GM23338 (cell line): ENCODE measurements at regions not wholly inside any gene's neighbourhood (a gene's known extent, or its start where the extent isn't known, plus 50 kb on each side); places are given as distances from the start of the nearest gene placed in this dataset.

ENCODE experiments used
- CREB1 ChIP-seq: fragments of 250-450 bp; sonication (Bioruptor Pico); IDR thresholded peaks from 2 replicates; pipeline ENCODE4 v1.5.0; 2020; ENCODE audit warnings: low read depth, mild to moderate bottlenecking, moderate library complexity
- EZH2 ChIP-seq: fragments of 200-600 bp; sonication (generic); IDR thresholded peaks from one replicate; pipeline ENCODE4 v1.8.0; 2017; ENCODE audit warnings: antibody characterized with exemption, mild to moderate bottlenecking, low read depth; ENCODE audit not compliant: unreplicated experiment
- EZH2phosphoT487 ChIP-seq: fragments of 200-600 bp; sonication (generic); IDR thresholded peaks from one replicate; pipeline ENCODE4 v1.8.1; 2018; ENCODE audit warnings: antibody characterized with exemption; ENCODE audit not compliant: unreplicated experiment
- JUNB ChIP-seq: IDR thresholded peaks from one replicate; pipeline ENCODE4 v1.6.1; 2016; ENCODE audit warnings: antibody characterized with exemption; ENCODE audit not compliant: unreplicated experiment
- POLR2AphosphoS5 ChIP-seq: IDR thresholded peaks from 2 replicates; pipeline ENCODE4 v1.6.1; 2016; ENCODE audit warnings: antibody characterized with exemption, low read depth
- REST ChIP-seq: IDR thresholded peaks from one replicate; pipeline ENCODE4 v1.6.1; 2018; ENCODE audit warnings: antibody characterized with exemption; ENCODE audit not compliant: unreplicated experiment
- ZNF114 ChIP-seq: fragments of 250-450 bp; sonication (Bioruptor Pico); IDR thresholded peaks from 2 replicates; pipeline ENCODE4 v1.5.0; 2020; ENCODE audit warnings: mild to moderate bottlenecking, moderate library complexity
- ZNF331 ChIP-seq: fragments of 250-450 bp; sonication (Bioruptor Pico); IDR thresholded peaks from 2 replicates; pipeline ENCODE4 v1.5.0; 2020; ENCODE audit warnings: low read depth, mild to moderate bottlenecking, moderate library complexity
- TF ChIP-seq, protein P1 (sequence below), 2 experiments: fragments of 200-600 bp in 1 of 2; sonication (generic) in 1 of 2; conservative IDR thresholded peaks; 2 replicates each; pipeline versions ENCODE4 v1.5.1 to v1.6.1; 2016 to 2017; ENCODE audit warnings: antibody characterized with exemption in 2 of 2, low read depth in 2 of 2, mild to moderate bottlenecking in 2 of 2, moderate library complexity in 1 of 2
- TF ChIP-seq, protein P2 (sequence below): IDR thresholded peaks from 2 replicates; pipeline ENCODE4 v1.6.1; 2016; ENCODE audit warnings: antibody characterized with exemption

- TF ChIP-seq, protein P1, sequence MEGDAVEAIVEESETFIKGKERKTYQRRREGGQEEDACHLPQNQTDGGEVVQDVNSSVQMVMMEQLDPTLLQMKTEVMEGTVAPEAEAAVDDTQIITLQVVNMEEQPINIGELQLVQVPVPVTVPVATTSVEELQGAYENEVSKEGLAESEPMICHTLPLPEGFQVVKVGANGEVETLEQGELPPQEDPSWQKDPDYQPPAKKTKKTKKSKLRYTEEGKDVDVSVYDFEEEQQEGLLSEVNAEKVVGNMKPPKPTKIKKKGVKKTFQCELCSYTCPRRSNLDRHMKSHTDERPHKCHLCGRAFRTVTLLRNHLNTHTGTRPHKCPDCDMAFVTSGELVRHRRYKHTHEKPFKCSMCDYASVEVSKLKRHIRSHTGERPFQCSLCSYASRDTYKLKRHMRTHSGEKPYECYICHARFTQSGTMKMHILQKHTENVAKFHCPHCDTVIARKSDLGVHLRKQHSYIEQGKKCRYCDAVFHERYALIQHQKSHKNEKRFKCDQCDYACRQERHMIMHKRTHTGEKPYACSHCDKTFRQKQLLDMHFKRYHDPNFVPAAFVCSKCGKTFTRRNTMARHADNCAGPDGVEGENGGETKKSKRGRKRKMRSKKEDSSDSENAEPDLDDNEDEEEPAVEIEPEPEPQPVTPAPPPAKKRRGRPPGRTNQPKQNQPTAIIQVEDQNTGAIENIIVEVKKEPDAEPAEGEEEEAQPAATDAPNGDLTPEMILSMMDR (conservative IDR thresholded peaks at IDR 0.05; ENCODE audit: low read depth in 2 of 2), result no peak
- no peak for TF ChIP-seq POLR2AphosphoS5
- no peak for TF ChIP-seq EZH2
- no peak for TF ChIP-seq EZH2phosphoT487
- TF ChIP-seq ZNF114 (CRISPR knock-in tag), result no peak
- TF ChIP-seq, protein P2, sequence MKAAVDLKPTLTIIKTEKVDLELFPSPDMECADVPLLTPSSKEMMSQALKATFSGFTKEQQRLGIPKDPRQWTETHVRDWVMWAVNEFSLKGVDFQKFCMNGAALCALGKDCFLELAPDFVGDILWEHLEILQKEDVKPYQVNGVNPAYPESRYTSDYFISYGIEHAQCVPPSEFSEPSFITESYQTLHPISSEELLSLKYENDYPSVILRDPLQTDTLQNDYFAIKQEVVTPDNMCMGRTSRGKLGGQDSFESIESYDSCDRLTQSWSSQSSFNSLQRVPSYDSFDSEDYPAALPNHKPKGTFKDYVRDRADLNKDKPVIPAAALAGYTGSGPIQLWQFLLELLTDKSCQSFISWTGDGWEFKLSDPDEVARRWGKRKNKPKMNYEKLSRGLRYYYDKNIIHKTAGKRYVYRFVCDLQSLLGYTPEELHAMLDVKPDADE, result no peak
- no peak for TF ChIP-seq CREB1 (CRISPR knock-in tag)
- TF ChIP-seq REST, result no peak
- TF ChIP-seq JUNB, result no peak
- no peak for TF ChIP-seq ZNF331 (CRISPR knock-in tag)
Observed at GRCh38 chr5:6918255-6918654, 205.0 kb downstream of the TENT4A start.
